IMR-90 (cell line): ENCODE measurements at regions not wholly inside any gene's neighbourhood (a gene's known extent, or its start where the extent isn't known, plus 50 kb on each side); places are given as distances from the start of the nearest gene placed in this dataset.

ENCODE experiments used
- ATAC-seq: fragments of 200-7000 bp; cut with Tn5 transposase; 2 replicates; pipeline ENCODE4 v1.9.1; 2020; ENCODE audit warnings: low read depth, mild to moderate bottlenecking, moderate library complexity
- BruUV-seq: library from RNA; stranded (reverse); fragments of 400-500 nt; replicated peaks from 2 replicates; lab custom pipeline; 2021; lab: Mats Ljungman, UMichigan
- CTCF ChIA-PET: fragments of 300-600 bp; formaldehyde crosslinking; extraction: SDS; loops from one replicate; lab custom pipeline; 2021; ENCODE audit warnings: antibody characterized with exemption; lab: Yijun Ruan, JAX
- POLR2A ChIA-PET: fragments of 300-600 bp; sonication (Branson Sonifier 250); formaldehyde crosslinking; loops from one replicate; lab custom pipeline; 2022; ENCODE audit warnings: antibody characterized with exemption; ENCODE audit not compliant: unreplicated experiment; lab: Charles Lee
- DNase-seq: peaks from one replicate; pipeline ENCODE4 v3.0.0; 2013
- H2AFZ ChIP-seq: replicated peaks from 2 replicates; pipeline ENCODE3; 2013; ENCODE audit warnings: low read length, mild to moderate bottlenecking; ENCODE audit not compliant: poor library complexity
- H2AK5ac ChIP-seq: 2 replicates; pipeline ENCODE4 v1.6.1; 2013; ENCODE audit warnings: low read depth, low read length, inconsistent platforms
- H2AK9ac ChIP-seq: replicated peaks from 2 replicates; pipeline ENCODE3; 2013; ENCODE audit warnings: mild to moderate bottlenecking, low read depth, low read length, moderate library complexity; ENCODE audit not compliant: poor library complexity
- H2BK120ac ChIP-seq: 2 replicates; pipeline ENCODE4 v1.6.1; 2013; ENCODE audit warnings: low read depth, low read length, inconsistent platforms
- H2BK15ac ChIP-seq: 3 replicates; pipeline ENCODE4 v1.6.1; 2013; ENCODE audit warnings: low read depth, low read length, inconsistent platforms
- H2BK20ac ChIP-seq: 2 replicates; pipeline ENCODE4 v1.6.1; 2013; ENCODE audit warnings: low read depth, mild to moderate bottlenecking, inconsistent platforms, low read length, moderate library complexity
- H2BK5ac ChIP-seq: 2 replicates; pipeline ENCODE4 v1.6.1; 2013; ENCODE audit warnings: mild to moderate bottlenecking, low read depth, low read length, inconsistent platforms; ENCODE audit not compliant: poor library complexity, severe bottlenecking
- H3K14ac ChIP-seq: replicated peaks from 2 replicates; pipeline ENCODE4 v1.6.1; 2013; ENCODE audit warnings: low read depth, low read length, inconsistent platforms
- H3K18ac ChIP-seq: 2 replicates; pipeline ENCODE4 v1.6.1; 2013; ENCODE audit warnings: low read depth, low read length, control low read depth
- H3K23ac ChIP-seq: 2 replicates; pipeline ENCODE4 v1.6.1; 2013; ENCODE audit warnings: low read depth, low read length, inconsistent platforms
- H3K27ac ChIP-seq: 2 replicates; pipeline ENCODE4 v1.5.1; 2013; ENCODE audit warnings: mild to moderate bottlenecking, control low read depth, low read length; ENCODE audit not compliant: insufficient read depth
- H3K27me3 ChIP-seq: 2 replicates; pipeline ENCODE4 v1.6.1; 2013; ENCODE audit warnings: low read length; ENCODE audit not compliant: control insufficient read depth, insufficient read depth
- H3K36me3 ChIP-seq: 2 replicates; pipeline ENCODE4 v1.6.1; 2013; ENCODE audit warnings: low read length, mixed read lengths; ENCODE audit not compliant: control insufficient read depth, insufficient read depth
- H3K4ac ChIP-seq: 2 replicates; pipeline ENCODE4 v1.6.1; 2013; ENCODE audit warnings: low read depth, low read length, inconsistent platforms
- H3K4me1 ChIP-seq: 2 replicates; pipeline ENCODE4 v1.6.1; 2013; ENCODE audit warnings: low read length, mixed read lengths; ENCODE audit not compliant: control insufficient read depth, insufficient read depth
- H3K4me2 ChIP-seq: 2 replicates; pipeline ENCODE4 v1.6.1; 2013; ENCODE audit warnings: low read depth, mild to moderate bottlenecking, control low read depth, low read length, moderate library complexity
- H3K4me3 ChIP-seq: 2 replicates; pipeline ENCODE4 v1.5.1; 2013; ENCODE audit warnings: low read depth, mild to moderate bottlenecking, control low read depth, low read length, moderate library complexity; ENCODE audit not compliant: insufficient read depth
- H3K56ac ChIP-seq: 2 replicates; pipeline ENCODE4 v1.6.1; 2013; ENCODE audit warnings: low read length, inconsistent platforms; ENCODE audit not compliant: insufficient read depth; ENCODE audit errors: extremely low read depth
- H3K79me1 ChIP-seq, 2 experiments: 2 replicates each; pipeline ENCODE4 v1.6.1; 2013; ENCODE audit warnings: low read length in 2 of 2, inconsistent platforms in 1 of 2, low read depth in 1 of 2
- H3K9ac ChIP-seq: 2 replicates; pipeline ENCODE4 v1.6.1; 2013; ENCODE audit warnings: low read depth, low read length, control low read depth
- H3K9me1 ChIP-seq: 2 replicates; pipeline ENCODE4 v1.6.1; 2013; ENCODE audit warnings: low read length, inconsistent platforms; ENCODE audit not compliant: insufficient read depth
- H3K9me3 ChIP-seq: 2 replicates; pipeline ENCODE4 v1.6.1; 2013; ENCODE audit warnings: low read length; ENCODE audit not compliant: control insufficient read depth, insufficient read depth
- H4K20me1 ChIP-seq: 2 replicates; pipeline ENCODE4 v1.6.1; 2013; ENCODE audit warnings: low read length, inconsistent platforms; ENCODE audit not compliant: insufficient read depth
- H4K5ac ChIP-seq: 2 replicates; pipeline ENCODE4 v1.6.1; 2013; ENCODE audit warnings: mild to moderate bottlenecking, low read depth, low read length, control low read depth
- H4K8ac ChIP-seq, 2 experiments: 2 replicates each; pipeline ENCODE4 v1.6.1; 2013; ENCODE audit warnings: low read depth in 2 of 2, low read length in 2 of 2, control low read depth in 1 of 2, inconsistent platforms in 1 of 2
- H4K91ac ChIP-seq: 2 replicates; pipeline ENCODE4 v1.6.1; 2013; ENCODE audit warnings: low read depth, low read length, inconsistent platforms; ENCODE audit not compliant: insufficient read depth
- CHD1 ChIP-seq: IDR thresholded peaks from 2 replicates; pipeline ENCODE4 v1.6.1; 2012; ENCODE audit warnings: low read depth, low read length, improper control_type of control experiment
- CTCF ChIP-seq: conservative IDR thresholded peaks from 2 replicates; pipeline ENCODE4 v1.5.1; 2012; ENCODE audit warnings: mild to moderate bottlenecking, low read depth, low read length, improper control_type of control experiment
- ELK1 ChIP-seq: fragments of 150-350 bp; IDR thresholded peaks from 2 replicates; pipeline ENCODE4 v1.6.1; 2016; ENCODE audit warnings: low read depth, mild to moderate bottlenecking, low read length, moderate library complexity, borderline replicate concordance
- MAFK ChIP-seq: IDR thresholded peaks from 2 replicates; pipeline ENCODE4 v1.6.1; 2012; ENCODE audit warnings: low read depth, low read length, improper control_type of control experiment
- POLR2A ChIP-seq: IDR thresholded peaks from 2 replicates; pipeline ENCODE4 v1.6.1; 2012; ENCODE audit warnings: mild to moderate bottlenecking, low read depth, low read length
- RCOR1 ChIP-seq: IDR thresholded peaks from 2 replicates; pipeline ENCODE4 v1.6.1; 2012; ENCODE audit warnings: mild to moderate bottlenecking, low read length, improper control_type of control experiment; ENCODE audit not compliant: insufficient replicate concordance
- USF2 ChIP-seq: fragments of 150-350 bp; IDR thresholded peaks from 2 replicates; pipeline ENCODE4 v1.6.1; 2017; ENCODE audit warnings: mild to moderate bottlenecking, antibody characterized with exemption, low read length, low read depth
- WGBS, 2 experiments: methylation state at CpG; one replicate each; pipeline versions ENCODE4 v1.1.5 to v1.1.7; 2013; ENCODE audit warnings: missing lambda C conversion rate in 2 of 2; ENCODE audit not compliant: insufficient read length in 1 of 2; ENCODE audit errors: extremely low coverage in 2 of 2; 5-methylcytosine and 5-hydroxymethylcytosine counted together
- dilution Hi-C: fragments of 300-500 bp; cut with HindIII; formaldehyde crosslinking; loops from one replicate; pipeline ENCODE4 v1.14.3; 2018; ENCODE audit warnings: low sequenced_read_pairs; ENCODE audit not compliant: unreplicated experiment
- in situ Hi-C: fragments of 300-500 bp; cut with MboI; formaldehyde crosslinking; loops from 3 replicates; pipeline ENCODE4 v1.14.3; 2019; ENCODE audit warnings: low sequenced_read_pairs, inconsistent platforms, mixed read lengths
- intact Hi-C: fragments of 100-400 bp; cut with micrococcal nuclease; formaldehyde crosslinking; loops from 2 replicates; pipeline ENCODE4 v1.10.0; 2022

- intact Hi-C loops: no loop called here
- Histone ChIP-seq H3K23ac (no peak overlapping the region), H2AFZ (no peak overlapping the region), H3K9me1 (no peaks in the 10 kb centered on the region), H4K20me1 (no peaks in the 10 kb centered on the region), H3K9me3 (no peaks in the 10 kb centered on the region), H3K4me3 (no peak overlapping the region), H3K4ac (no peak overlapping the region), H2BK120ac (no peak overlapping the region), H2AK9ac (no peak overlapping the region), H3K14ac (no peak overlapping the region), H3K36me3 (no peaks in the 10 kb centered on the region), H3K4me1 (no peaks in the 10 kb centered on the region), H3K79me1 (no peaks in the 10 kb centered on the region), H2BK5ac (no peak overlapping the region), H3K27ac (no peak overlapping the region), H3K4me2 (no peak overlapping the region), H2AK5ac (no peak overlapping the region), H4K5ac (no peak overlapping the region), H3K27me3 (peaks cover 27% of the 10 kb centered on the region), H4K91ac (no peak overlapping the region), H2BK15ac (no peak overlapping the region), H3K18ac (no peak overlapping the region), H3K9ac (no peak overlapping the region), H4K8ac (no peak overlapping the region), H3K56ac (no peak overlapping the region), H2BK20ac (no peak overlapping the region)
- DNase-seq: no peak
- CTCF ChIA-PET: no interaction called here
- ATAC-seq: no peak
- no peak for TF ChIP-seq MAFK
- no peak for TF ChIP-seq USF2
- no peak for TF ChIP-seq RCOR1
- no peak for TF ChIP-seq CTCF
- no peak for TF ChIP-seq CHD1
- TF ChIP-seq POLR2A: no peak
- no peak for TF ChIP-seq ELK1
- dilution Hi-C loops: no loop called here
- 33% methylated on average over 1 of the region's 5 CpGs; no CpG with 5 or more reads in 1 of the 2 experiments for WGBS, 2 experiments
- no TSS peak for BruUV-seq
- in situ Hi-C loops: no loop called here
- POLR2A ChIA-PET: no interaction called here
Measured at GRCh38 chr6:6906570-6907213, 201.1 kb upstream of the RREB1 start.
